Ectodermal cell (in vitro differentiated cells): ENCODE measurements at regions not wholly inside any gene's neighbourhood (a gene's known extent, or its start where the extent isn't known, plus 50 kb on each side); places are given as distances from the start of the nearest gene placed in this dataset.

Source experiments
- H3K27ac ChIP-seq: 2 replicates; pipeline ENCODE4 v1.7.0; 2013; ENCODE audit warnings: mild to moderate bottlenecking, low read depth, low read length; ENCODE audit not compliant: insufficient read depth, poor library complexity, severe bottlenecking
- H3K27me3 ChIP-seq: 2 replicates; pipeline ENCODE4 v1.7.0; 2013; ENCODE audit warnings: mild to moderate bottlenecking, low read length; ENCODE audit not compliant: insufficient read depth, control insufficient read depth, poor library complexity, severe bottlenecking
- H3K36me3 ChIP-seq: one replicate; pipeline ENCODE4 v1.7.0; 2013; ENCODE audit warnings: low read length; ENCODE audit not compliant: control insufficient read depth, insufficient read depth
- H3K4me1 ChIP-seq: one replicate; pipeline ENCODE4 v1.7.0; 2013; ENCODE audit warnings: low read length; ENCODE audit not compliant: control insufficient read depth, insufficient read depth
- H3K4me3 ChIP-seq: 2 replicates; pipeline ENCODE4 v1.7.0; 2013; ENCODE audit warnings: low read depth, low read length, control low read depth; ENCODE audit not compliant: insufficient read depth
- H3K9me3 ChIP-seq: 2 replicates; pipeline ENCODE4 v1.7.0; 2013; ENCODE audit warnings: mild to moderate bottlenecking, low read length, moderate library complexity; ENCODE audit not compliant: control insufficient read depth
- WGBS, 2 experiments: methylation state at CpG; one replicate each; pipeline ENCODE4 v1.1.7; 2013; ENCODE audit warnings: missing lambda C conversion rate in 2 of 2; 5-methylcytosine and 5-hydroxymethylcytosine counted together

DNA sequence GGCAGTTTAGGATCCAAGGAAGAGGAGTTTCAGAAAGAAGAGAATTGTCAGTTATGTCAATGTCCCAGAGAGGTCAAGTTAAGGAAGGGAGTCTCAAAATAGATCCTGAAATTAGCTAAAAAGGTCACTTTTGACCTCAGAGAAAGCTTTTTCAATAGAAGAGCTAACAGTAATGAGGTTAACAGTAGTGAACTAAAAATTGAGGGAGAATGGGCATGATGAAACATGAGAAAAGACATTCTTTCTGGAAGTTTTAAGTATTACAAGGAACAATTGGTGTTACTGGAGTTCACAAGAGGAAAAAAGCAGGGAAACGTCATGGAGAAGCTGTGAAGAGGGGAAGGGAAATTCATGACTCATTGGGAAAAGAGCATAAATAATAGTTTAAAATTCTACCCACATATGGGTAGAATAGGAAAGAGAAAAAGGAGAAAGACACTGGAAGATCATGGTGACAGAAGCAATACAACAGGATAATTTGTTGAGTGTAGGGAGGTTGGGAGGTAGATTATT lies 381.2 kb upstream of the FAR2 start:
- no peak overlapping the region for H3K27ac ChIP-seq
- no peaks in the 10 kb centered on the region for H3K9me3 ChIP-seq
- H3K36me3 ChIP-seq = no peaks in the 10 kb centered on the region
- no peaks in the 10 kb centered on the region for H3K27me3 ChIP-seq
- no peak overlapping the region for H3K4me3 ChIP-seq
- no peaks in the 10 kb centered on the region for H3K4me1 ChIP-seq
- WGBS, 2 experiments = 89 to 100% methylated on average over 1 of the region's 1 CpG

DNA sequence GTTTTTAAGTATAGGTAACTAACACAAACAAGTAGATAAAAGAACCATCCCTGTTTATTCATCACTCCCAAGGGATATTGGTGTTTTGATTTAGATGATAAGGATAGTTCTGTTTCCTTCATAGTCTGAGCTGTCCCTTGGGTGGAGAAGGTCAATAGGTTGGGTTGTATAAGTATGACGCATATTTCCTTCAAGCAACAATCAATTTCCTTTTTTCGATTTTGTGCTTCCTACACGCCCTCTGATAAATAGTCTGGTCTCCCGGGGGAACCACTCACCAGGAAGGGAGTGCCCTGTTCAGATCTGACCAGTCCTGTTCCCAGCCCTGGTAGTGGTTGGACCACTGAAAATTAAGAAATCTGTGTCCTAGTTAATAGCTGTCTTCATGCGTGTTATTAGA lies 378.8 kb upstream of the FAR2 start:
- Histone ChIP-seq H3K4me3 (no peak overlapping the region), H3K27me3 (no peaks in the 10 kb centered on the region), H3K27ac (no peak overlapping the region), H3K9me3 (no peaks in the 10 kb centered on the region), H3K36me3 (no peaks in the 10 kb centered on the region), H3K4me1 (no peaks in the 10 kb centered on the region)
- WGBS, 2 experiments = 88 to 97% methylated on average over 3 to 5 of the region's 5 CpGs

DNA sequence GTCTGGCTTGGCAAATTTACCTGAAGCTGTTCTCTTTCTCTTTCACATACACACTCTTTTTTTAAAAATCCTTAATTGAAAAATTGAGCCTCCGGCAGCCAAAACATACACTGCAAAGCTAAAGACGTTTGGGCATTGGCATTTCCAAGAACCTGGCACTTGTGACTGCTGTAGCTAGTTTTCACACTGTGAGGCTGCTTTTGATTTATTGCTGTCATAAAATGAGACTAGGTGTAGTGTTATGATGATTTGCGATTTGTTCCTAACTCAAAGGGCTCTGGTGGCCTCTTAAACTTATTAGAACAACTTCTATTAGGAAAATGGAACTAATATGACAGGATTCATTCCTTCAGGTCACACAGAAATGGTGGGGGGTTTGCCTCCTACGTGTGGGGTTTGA lies 377.1 kb upstream of the FAR2 start:
- no peaks in the 10 kb centered on the region for H3K4me1 ChIP-seq
- no peaks in the 10 kb centered on the region for H3K9me3 ChIP-seq
- 90 to 93% methylated on average over 3 to 4 of the region's 4 CpGs for WGBS, 2 experiments
- no peaks in the 10 kb centered on the region for H3K36me3 ChIP-seq
- no peak overlapping the region for H3K4me3 ChIP-seq
- no peaks in the 10 kb centered on the region for H3K27me3 ChIP-seq
- no peak overlapping the region for H3K27ac ChIP-seq

DNA sequence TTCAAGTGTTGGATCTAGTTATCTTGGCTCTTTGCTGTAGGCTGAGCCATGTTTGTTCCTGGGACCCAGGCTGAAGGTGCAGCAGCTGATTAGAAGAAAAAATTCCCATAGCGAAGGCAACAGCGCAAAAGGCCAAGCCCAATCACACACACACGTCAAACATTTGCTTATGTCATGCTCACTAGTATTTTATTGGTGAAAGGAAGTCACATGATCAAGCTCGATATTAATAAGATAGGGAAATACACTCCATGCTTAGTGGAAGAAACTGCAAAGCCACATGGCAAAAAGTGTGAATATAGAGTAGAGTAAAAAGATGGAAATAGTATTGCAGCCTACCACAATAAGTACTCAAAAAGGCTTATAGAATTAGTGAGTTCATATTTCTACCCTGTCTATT lies 373.5 kb upstream of the FAR2 start:
- no peaks in the 10 kb centered on the region for H3K4me1 ChIP-seq
- no peaks in the 10 kb centered on the region for H3K27me3 ChIP-seq
- no peak overlapping the region for H3K27ac ChIP-seq
- WGBS, 2 experiments = 92 to 96% methylated on average over 4 of the region's 4 CpGs
- no peaks in the 10 kb centered on the region for H3K9me3 ChIP-seq
- H3K4me3 ChIP-seq = no peak overlapping the region
- H3K36me3 ChIP-seq = no peaks in the 10 kb centered on the region

DNA sequence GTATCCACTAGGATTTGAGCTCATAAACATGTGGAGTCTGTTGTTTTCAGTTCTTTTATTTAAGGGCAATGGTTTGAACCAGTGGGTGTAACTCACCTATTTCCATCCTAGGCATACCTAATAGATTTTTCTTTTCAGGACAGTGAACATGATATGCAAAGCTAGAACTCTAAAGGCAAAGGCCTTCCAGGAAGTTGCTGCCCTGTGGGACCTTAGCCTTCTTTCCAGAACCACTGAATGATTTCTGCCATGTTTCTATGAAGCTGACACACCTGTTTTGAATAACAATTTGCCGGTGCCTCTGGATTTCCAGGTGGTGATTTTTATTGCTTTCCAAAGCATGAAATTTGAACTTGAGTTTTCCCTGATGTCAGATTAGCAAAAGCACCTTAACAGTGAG lies 372.9 kb upstream of the FAR2 start:
- Histone ChIP-seq H3K27ac (no peak overlapping the region), H3K27me3 (no peaks in the 10 kb centered on the region), H3K36me3 (no peaks in the 10 kb centered on the region), H3K4me1 (no peaks in the 10 kb centered on the region), H3K4me3 (no peak overlapping the region), H3K9me3 (no peaks in the 10 kb centered on the region)
- 93 to 100% methylated on average over 1 of the region's 1 CpG for WGBS, 2 experiments

DNA sequence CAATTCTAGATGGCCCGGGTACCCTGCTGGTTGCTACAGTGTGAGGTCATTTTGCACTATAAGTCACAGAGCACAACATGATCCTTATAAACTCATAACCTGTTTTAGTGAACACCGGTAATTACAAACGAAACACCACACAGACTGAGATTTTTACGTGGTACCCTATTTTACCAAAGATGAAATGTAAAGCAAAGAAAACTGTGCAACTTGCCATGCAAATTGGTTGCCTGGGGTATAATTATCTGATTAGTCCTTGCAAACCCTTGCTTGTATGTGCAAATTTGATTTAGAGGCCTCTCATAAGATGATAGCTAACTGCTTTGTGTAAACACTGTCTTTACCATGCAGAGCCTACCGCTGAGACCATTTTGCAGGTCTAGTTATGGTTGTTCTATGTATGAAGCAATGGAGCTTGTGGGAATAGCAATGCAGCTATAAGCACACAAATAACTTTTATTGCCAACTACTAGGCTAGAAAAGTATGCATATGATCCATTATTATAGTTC lies 372.1 kb upstream of the FAR2 start:
- no peaks in the 10 kb centered on the region for H3K36me3 ChIP-seq
- WGBS, 2 experiments = 81 to 91% methylated on average over 5 of the region's 5 CpGs
- no peaks in the 10 kb centered on the region for H3K4me1 ChIP-seq
- H3K9me3 ChIP-seq = no peaks in the 10 kb centered on the region
- H3K27ac ChIP-seq = no peak overlapping the region
- no peaks in the 10 kb centered on the region for H3K27me3 ChIP-seq
- H3K4me3 ChIP-seq = no peak overlapping the region

DNA sequence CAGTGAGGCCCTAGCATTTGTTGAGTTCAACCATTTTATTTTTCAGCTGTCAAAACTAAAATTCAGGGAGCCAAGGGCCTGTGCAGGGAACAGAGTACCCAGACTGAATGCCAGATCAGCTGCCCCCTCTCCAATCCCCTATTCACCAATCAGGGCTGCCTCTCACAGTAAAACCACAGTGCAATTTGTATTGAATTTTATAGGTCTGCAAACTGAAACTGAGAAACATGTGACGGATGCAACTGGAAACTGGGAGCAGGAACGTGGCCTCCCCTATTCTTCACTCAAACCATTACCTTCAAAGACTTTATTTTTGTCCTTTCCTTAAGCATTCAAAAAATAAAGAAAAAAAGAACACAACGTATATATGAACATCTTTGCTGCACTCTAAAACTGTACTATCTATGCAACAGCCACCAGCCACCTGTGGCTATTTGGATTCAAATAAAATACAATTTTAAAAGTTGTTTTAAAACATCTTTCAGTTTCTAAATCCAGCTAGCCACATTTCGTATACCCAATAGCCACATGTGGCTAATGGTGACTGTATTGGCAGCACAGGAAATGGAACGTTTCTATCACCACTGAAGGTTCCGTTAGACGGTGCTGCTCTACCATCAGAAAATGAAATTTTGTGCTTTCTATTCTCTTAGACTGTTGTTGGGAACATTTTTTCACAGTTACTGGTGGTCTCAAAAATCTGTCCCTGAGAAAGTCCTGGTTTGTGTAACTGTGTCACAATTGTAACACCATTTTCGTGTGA lies 371.3 kb upstream of the FAR2 start:
- Histone ChIP-seq H3K9me3 (no peaks in the 10 kb centered on the region), H3K4me3 (no peak overlapping the region)
- WGBS, 2 experiments = 90 to 96% methylated on average over 7 to 8 of the region's 8 CpGs

DNA sequence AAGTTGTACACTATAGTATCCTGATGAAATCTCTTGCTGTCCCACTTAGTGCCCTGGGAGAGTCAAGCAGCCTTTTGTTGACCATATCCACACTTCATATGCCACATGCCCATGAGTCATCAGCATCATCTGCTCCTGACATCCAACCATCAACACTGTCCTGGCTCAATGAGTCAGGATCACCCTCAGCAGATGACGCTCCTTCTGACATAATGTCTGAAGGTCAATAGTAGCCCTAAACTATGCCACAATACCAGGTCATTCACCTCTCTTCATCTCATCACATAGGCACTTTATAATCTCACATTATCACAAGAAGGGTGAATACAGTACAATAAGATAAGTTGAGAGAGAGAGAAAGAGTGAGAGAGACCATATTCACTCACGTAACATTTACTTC lies 369.0 kb upstream of the FAR2 start:
- Histone ChIP-seq H3K36me3 (no peaks in the 10 kb centered on the region), H3K4me3 (no peak overlapping the region), H3K27ac (no peak overlapping the region), H3K9me3 (no peaks in the 10 kb centered on the region), H3K4me1 (no peaks in the 10 kb centered on the region), H3K27me3 (no peaks in the 10 kb centered on the region)
- 97 to 100% methylated on average over 1 of the region's 2 CpGs for WGBS, 2 experiments

More for the DNA sequence above, 371.3 kb upstream of the FAR2 start:
- Histone ChIP-seq H3K27me3 (no peaks in the 10 kb centered on the region), H3K27ac (no peak overlapping the region), H3K4me1 (no peaks in the 10 kb centered on the region), H3K36me3 (no peaks in the 10 kb centered on the region)

DNA sequence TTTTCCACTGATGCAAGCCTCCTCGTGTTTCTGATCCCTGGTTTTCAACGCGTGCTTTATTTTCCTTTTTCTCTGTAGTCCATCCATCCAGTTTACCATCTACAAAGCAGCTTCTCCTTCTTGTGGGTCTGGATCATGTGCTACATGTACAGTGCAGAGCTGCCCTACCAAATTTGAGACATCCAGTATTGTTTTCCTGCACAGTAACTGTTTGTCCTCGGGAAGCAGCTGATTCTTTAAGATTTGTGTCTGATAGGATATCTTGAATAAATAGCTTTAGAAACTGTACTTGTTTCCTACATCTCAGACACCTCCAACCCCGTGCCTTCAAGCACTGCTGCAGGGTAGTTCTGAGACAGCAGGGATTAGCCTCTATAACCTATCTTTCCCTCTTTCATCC lies 368.1 kb upstream of the FAR2 start:
- H3K36me3 ChIP-seq = no peaks in the 10 kb centered on the region
- H3K27ac ChIP-seq = no peak overlapping the region
- 73 to 96% methylated on average over 4 to 5 of the region's 5 CpGs for WGBS, 2 experiments

DNA sequence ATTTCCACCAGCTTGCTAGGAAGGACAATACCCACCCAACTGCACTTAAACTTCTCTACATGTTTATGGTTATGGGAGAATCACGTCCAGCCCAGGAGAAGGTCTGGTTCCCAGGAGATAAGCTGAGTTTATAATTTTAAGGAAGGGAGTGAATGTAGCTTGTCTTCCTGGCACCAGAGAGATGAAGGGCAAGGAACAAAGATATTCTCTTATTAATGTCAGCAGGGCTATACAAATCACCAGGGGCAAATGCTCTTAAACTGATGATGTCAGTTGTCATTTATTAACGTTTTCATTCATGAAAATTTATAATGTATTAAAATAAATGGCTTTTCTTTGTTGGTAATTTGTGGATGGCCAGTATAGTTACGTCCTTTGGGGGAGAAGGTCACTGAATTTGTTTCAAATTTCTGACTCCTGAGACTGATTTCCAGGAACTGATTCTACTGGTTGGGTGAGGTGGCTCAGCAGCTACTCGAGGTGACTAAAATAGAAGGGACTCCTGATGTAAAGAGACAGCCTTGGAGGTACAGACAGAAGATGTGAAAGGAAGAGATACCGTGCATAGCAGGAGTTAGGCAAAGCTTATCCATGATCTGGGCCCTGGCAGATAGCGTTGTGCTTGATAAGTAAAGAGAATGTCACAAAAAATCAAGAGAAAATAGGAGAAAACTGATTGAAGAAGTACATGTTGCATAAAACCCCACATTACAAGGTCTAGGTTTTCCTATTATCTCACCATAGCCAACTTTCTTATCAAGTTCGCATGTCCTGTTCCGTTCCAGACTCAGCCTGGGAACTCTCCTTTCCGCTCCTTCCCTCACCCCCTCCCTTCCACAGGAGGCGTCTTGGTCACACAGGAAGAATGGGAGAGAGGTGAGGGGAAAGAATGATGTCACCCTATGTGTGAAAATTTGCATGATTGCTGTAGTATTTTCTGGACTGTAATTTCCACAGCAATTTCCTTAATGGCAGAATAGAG lies 367.1 kb upstream of the FAR2 start:
- Histone ChIP-seq H3K4me1 (no peaks in the 10 kb centered on the region), H3K27ac (no peak overlapping the region), H3K9me3 (no peaks in the 10 kb centered on the region), H3K27me3 (no peaks in the 10 kb centered on the region), H3K36me3 (no peaks in the 10 kb centered on the region), H3K4me3 (no peak overlapping the region)
- WGBS, 2 experiments = 89 to 92% methylated on average over 8 to 9 of the region's 10 CpGs

More for the DNA sequence above, 368.1 kb upstream of the FAR2 start:
- Histone ChIP-seq H3K27me3 (no peaks in the 10 kb centered on the region), H3K9me3 (no peaks in the 10 kb centered on the region), H3K4me3 (no peak overlapping the region), H3K4me1 (no peaks in the 10 kb centered on the region)
